MCF 10A (cell line): ENCODE measurements at regions not wholly inside any gene's neighbourhood (a gene's known extent, or its start where the extent isn't known, plus 50 kb on each side); places are given as distances from the start of the nearest gene placed in this dataset.

Experiments
- BruUV-seq: library from RNA; stranded (reverse); fragments of 400-500 nt; replicated peaks from 2 replicates; lab custom pipeline; 2021; lab: Mats Ljungman, UMichigan
- CTCF ChIA-PET: fragments of 300-600 bp; sonication (Branson Sonifier 250); formaldehyde crosslinking; extraction: SDS; loops from one replicate; lab custom pipeline; 2021; ENCODE audit warnings: antibody characterized with exemption, inconsistent platforms; lab: Yijun Ruan, JAX
- POLR2A ChIA-PET: fragments of 300-600, 350-650 bp; sonication (Branson Sonifier 250); formaldehyde crosslinking; extraction: SDS; loops from one replicate; lab custom pipeline; 2020; ENCODE audit warnings: antibody characterized with exemption, inconsistent platforms; lab: Yijun Ruan, JAX
- DNase-seq: peaks from one replicate; pipeline ENCODE4 v3.0.0-alpha.2; 2018; ENCODE audit not compliant: unreplicated experiment
- H3K27ac Mint-ChIP-seq: one replicate; pipeline ENCODE4 v1.8.0; 2022; ENCODE audit warnings: mild to moderate bottlenecking, low read depth, mixed read lengths; ENCODE audit not compliant: unreplicated experiment
- H3K27me3 Mint-ChIP-seq: one replicate; pipeline ENCODE4 v1.8.0; 2022; ENCODE audit warnings: mixed read lengths; ENCODE audit not compliant: insufficient read depth, unreplicated experiment
- H3K36me3 Mint-ChIP-seq: one replicate; pipeline ENCODE4 v1.8.0; 2022; ENCODE audit warnings: mild to moderate bottlenecking, moderate library complexity, mixed read lengths; ENCODE audit not compliant: insufficient read depth, unreplicated experiment
- H3K4me1 Mint-ChIP-seq: one replicate; pipeline ENCODE4 v1.8.0; 2022; ENCODE audit warnings: mixed read lengths; ENCODE audit not compliant: insufficient read depth, unreplicated experiment
- H3K4me3 Mint-ChIP-seq: one replicate; pipeline ENCODE4 v1.8.0; 2022; ENCODE audit warnings: mild to moderate bottlenecking, moderate library complexity, mixed read lengths; ENCODE audit not compliant: unreplicated experiment
- H3K9me3 Mint-ChIP-seq: one replicate; pipeline ENCODE4 v1.8.0; 2022; ENCODE audit warnings: mixed read lengths; ENCODE audit not compliant: unreplicated experiment
- intact Hi-C: fragments of 100-400 bp; cut with micrococcal nuclease; formaldehyde crosslinking; loops from 2 replicates; pipeline ENCODE4 v1.14.1; 2022
- TF ChIP-seq, protein P1 (sequence below): fragments of 200-600 bp; IDR thresholded peaks from one replicate; pipeline ENCODE4 v1.8.0; 2022; ENCODE audit warnings: antibody characterized with exemption, mild to moderate bottlenecking; ENCODE audit not compliant: unreplicated experiment

DNA sequence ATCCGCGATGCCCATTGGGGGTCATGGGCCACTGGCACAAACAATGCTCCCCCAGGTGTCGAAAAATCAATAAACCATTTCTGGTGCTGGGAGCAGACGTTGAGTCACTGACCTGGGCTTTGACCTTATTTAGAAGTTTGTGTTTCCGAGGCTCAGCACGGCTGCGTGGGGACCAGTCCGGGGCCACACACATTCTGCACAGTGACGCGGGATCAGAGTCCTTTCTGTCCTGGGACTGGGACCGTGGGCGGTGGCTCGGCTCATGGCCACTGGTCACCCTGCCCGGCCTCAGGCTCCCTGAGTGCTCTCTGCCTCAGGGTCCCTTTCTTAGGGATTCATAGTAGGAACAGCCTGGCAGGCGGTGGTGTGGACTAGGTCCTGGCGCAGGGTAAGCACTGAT, 1266.0 kb downstream of the BRD1 start:
- Mint-ChIP-seq H3K9me3 (no peaks in the 10 kb centered on the region), H3K27ac (no peak overlapping the region), H3K4me3 (no peak overlapping the region)

GRCh38 chr22:48560836-48561235, 1266.8 kb downstream of the BRD1 start:
- no TSS peak for BruUV-seq
- Mint-ChIP-seq H3K9me3 (no peaks in the 10 kb centered on the region), H3K4me3 (no peak overlapping the region), H3K27ac (no peak overlapping the region), H3K36me3 (no peaks in the 10 kb centered on the region), H3K27me3 (no peaks in the 10 kb centered on the region), H3K4me1 (no peaks in the 10 kb centered on the region)
- intact Hi-C loops, result no loop called here
- DNase-seq, result no peak
- TF ChIP-seq, protein P1, sequence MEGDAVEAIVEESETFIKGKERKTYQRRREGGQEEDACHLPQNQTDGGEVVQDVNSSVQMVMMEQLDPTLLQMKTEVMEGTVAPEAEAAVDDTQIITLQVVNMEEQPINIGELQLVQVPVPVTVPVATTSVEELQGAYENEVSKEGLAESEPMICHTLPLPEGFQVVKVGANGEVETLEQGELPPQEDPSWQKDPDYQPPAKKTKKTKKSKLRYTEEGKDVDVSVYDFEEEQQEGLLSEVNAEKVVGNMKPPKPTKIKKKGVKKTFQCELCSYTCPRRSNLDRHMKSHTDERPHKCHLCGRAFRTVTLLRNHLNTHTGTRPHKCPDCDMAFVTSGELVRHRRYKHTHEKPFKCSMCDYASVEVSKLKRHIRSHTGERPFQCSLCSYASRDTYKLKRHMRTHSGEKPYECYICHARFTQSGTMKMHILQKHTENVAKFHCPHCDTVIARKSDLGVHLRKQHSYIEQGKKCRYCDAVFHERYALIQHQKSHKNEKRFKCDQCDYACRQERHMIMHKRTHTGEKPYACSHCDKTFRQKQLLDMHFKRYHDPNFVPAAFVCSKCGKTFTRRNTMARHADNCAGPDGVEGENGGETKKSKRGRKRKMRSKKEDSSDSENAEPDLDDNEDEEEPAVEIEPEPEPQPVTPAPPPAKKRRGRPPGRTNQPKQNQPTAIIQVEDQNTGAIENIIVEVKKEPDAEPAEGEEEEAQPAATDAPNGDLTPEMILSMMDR, result no peak
- CTCF ChIA-PET, result no interaction called here
- POLR2A ChIA-PET, result no interaction called here

More for the DNA sequence above, 1266.0 kb downstream of the BRD1 start:
- ChIA-PET POLR2A (no interaction called here), CTCF (no interaction called here)
- intact Hi-C loops, result no loop called here
- no TSS peak for BruUV-seq
- Mint-ChIP-seq H3K27me3 (no peaks in the 10 kb centered on the region), H3K4me1 (no peaks in the 10 kb centered on the region), H3K36me3 (no peaks in the 10 kb centered on the region)
- TF ChIP-seq, protein P1, result no peak
- no peak for DNase-seq

DNA sequence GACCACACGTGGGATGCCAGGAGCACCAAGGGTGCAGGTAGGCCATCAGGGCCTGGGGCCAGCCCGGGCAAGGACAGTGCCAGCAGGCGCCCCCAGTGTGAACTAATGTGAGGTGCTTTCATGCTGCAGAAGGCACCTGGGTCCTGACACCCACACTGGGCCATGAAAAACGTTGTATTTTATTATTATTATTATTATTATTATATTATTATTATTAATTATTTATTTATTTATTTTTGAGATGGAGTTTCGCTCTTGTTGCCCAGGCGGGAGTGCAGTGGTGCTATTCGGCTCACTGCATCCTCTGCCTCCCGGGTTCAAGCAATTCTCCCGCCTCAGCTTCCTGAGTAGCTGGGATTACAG, 1267.3 kb downstream of the BRD1 start:
- no peak overlapping the region for H3K4me3 Mint-ChIP-seq
- H3K4me1 Mint-ChIP-seq, result no peaks in the 10 kb centered on the region
- no peaks in the 10 kb centered on the region for H3K36me3 Mint-ChIP-seq
- H3K27me3 Mint-ChIP-seq, result no peaks in the 10 kb centered on the region
- intact Hi-C loops, result no loop called here
- DNase-seq, result no peak
- ChIA-PET POLR2A (no interaction called here), CTCF (no interaction called here)
- H3K27ac Mint-ChIP-seq, result no peak overlapping the region
- TF ChIP-seq, protein P1, result no peak
- no peaks in the 10 kb centered on the region for H3K9me3 Mint-ChIP-seq
- BruUV-seq, result no TSS peak

GRCh38 chr22:48559647-48560388, 1267.9 kb downstream of the BRD1 start:
- ChIA-PET POLR2A (no interaction called here), CTCF (no interaction called here)
- intact Hi-C loops, result no loop called here
- no peak for DNase-seq
- BruUV-seq, result no TSS peak
- Mint-ChIP-seq H3K27me3 (no peaks in the 10 kb centered on the region), H3K4me1 (no peaks in the 10 kb centered on the region), H3K4me3 (no peak overlapping the region), H3K36me3 (no peaks in the 10 kb centered on the region), H3K9me3 (no peaks in the 10 kb centered on the region), H3K27ac (no peak overlapping the region)
- TF ChIP-seq, protein P1, result no peak
